Esophagus squamous epithelium (tissue), 4 donors: ENCODE measurements at regions not wholly inside any gene's neighbourhood (a gene's known extent, or its start where the extent isn't known, plus 50 kb on each side); places are given as distances from the start of the nearest gene placed in this dataset.

Experiments used
- POLR2A ChIP-seq, 4 donors: fragments of 450-650 bp; IDR thresholded peaks; one replicate each; pipeline ENCODE4 v1.6.1; 2017; ENCODE audit warnings: antibody characterized with exemption in 4 of 4, mild to moderate bottlenecking in 4 of 4, moderate library complexity in 3 of 4
- TF ChIP-seq, protein P1 (sequence below), 6 experiments: fragments of 450-650 bp in 4 of 6; fragments of 200-600 bp in 2 of 6; sonication (generic) in 2 of 6; IDR thresholded peaks; one replicate each; pipeline ENCODE4 v1.5.1; 2016 to 2019; ENCODE audit warnings: antibody characterized with exemption in 6 of 6, mild to moderate bottlenecking in 4 of 6, moderate library complexity in 4 of 6

DNA sequence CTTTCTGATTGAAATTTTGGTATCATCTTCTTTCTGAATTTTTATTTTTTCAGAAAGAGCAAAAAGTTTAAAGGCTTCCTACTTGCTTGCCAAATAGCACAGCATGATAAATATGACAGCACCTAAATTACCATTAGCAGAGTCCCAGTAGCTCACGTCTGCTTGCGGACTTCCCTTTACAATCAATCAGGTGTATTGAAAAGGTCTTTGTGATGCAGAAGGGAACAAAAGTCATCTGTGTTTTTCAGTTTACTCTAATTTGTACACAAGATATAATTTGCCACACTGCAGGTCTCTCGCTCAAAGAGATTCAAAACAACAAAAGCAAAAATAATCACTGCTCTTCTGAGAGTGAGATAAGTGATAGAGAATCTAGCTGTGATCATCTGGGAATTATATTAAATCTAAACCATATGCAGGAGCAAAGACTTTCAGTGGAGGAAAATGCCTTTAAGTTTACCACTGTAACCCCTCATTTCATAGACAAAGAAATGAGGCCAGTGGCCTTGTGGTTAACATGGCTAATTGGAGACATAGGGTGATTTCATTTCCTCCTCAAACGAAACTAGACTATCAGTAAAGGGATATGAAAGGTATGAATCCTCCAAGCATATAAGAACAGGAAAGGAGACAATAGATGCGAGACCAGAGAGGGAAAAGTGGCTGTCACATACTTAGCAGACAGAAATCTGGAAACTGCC lies 240.8 kb upstream of the TMPO start:
- TF ChIP-seq, protein P1, sequence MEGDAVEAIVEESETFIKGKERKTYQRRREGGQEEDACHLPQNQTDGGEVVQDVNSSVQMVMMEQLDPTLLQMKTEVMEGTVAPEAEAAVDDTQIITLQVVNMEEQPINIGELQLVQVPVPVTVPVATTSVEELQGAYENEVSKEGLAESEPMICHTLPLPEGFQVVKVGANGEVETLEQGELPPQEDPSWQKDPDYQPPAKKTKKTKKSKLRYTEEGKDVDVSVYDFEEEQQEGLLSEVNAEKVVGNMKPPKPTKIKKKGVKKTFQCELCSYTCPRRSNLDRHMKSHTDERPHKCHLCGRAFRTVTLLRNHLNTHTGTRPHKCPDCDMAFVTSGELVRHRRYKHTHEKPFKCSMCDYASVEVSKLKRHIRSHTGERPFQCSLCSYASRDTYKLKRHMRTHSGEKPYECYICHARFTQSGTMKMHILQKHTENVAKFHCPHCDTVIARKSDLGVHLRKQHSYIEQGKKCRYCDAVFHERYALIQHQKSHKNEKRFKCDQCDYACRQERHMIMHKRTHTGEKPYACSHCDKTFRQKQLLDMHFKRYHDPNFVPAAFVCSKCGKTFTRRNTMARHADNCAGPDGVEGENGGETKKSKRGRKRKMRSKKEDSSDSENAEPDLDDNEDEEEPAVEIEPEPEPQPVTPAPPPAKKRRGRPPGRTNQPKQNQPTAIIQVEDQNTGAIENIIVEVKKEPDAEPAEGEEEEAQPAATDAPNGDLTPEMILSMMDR (IDR thresholded peaks at IDR 0.05): no peak
- TF ChIP-seq POLR2A (IDR thresholded peaks at IDR 0.05): no peak
